ENCODE measurements at regions not wholly inside any gene's neighbourhood (a gene's known extent, or its start where the extent isn't known, plus 50 kb on each side); places are given as distances from the start of the nearest gene placed in this dataset.

GRCh38 chr3:94645790-94646189 lies 582.9 kb downstream of the NSUN3 start:
- no peak for TF ChIP-seq EP300 (conservative IDR thresholded peaks at IDR 0.05; ENCODE audit: poor library complexity, severe bottlenecking)
- no peak for TF ChIP-seq CTCF (IDR thresholded peaks at IDR 0.05; ENCODE audit: poor library complexity, severe bottlenecking)
- no peak for TF ChIP-seq TAF1 (IDR thresholded peaks at IDR 0.05; ENCODE audit: low read depth)
- TF ChIP-seq EZH2 (IDR thresholded peaks at IDR 0.05; ENCODE audit: borderline replicate concordance, insufficient read depth, low read length, poor library complexity, severe bottlenecking) = no peak
- TF ChIP-seq, protein P1, sequence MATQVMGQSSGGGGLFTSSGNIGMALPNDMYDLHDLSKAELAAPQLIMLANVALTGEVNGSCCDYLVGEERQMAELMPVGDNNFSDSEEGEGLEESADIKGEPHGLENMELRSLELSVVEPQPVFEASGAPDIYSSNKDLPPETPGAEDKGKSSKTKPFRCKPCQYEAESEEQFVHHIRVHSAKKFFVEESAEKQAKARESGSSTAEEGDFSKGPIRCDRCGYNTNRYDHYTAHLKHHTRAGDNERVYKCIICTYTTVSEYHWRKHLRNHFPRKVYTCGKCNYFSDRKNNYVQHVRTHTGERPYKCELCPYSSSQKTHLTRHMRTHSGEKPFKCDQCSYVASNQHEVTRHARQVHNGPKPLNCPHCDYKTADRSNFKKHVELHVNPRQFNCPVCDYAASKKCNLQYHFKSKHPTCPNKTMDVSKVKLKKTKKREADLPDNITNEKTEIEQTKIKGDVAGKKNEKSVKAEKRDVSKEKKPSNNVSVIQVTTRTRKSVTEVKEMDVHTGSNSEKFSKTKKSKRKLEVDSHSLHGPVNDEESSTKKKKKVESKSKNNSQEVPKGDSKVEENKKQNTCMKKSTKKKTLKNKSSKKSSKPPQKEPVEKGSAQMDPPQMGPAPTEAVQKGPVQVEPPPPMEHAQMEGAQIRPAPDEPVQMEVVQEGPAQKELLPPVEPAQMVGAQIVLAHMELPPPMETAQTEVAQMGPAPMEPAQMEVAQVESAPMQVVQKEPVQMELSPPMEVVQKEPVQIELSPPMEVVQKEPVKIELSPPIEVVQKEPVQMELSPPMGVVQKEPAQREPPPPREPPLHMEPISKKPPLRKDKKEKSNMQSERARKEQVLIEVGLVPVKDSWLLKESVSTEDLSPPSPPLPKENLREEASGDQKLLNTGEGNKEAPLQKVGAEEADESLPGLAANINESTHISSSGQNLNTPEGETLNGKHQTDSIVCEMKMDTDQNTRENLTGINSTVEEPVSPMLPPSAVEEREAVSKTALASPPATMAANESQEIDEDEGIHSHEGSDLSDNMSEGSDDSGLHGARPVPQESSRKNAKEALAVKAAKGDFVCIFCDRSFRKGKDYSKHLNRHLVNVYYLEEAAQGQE (IDR thresholded peaks at IDR 0.05; ENCODE audit: borderline replicate concordance) = no peak
- no peak for TF ChIP-seq POLR2AphosphoS5 (IDR thresholded peaks at IDR 0.05)
- TF ChIP-seq SMC3 (conservative IDR thresholded peaks at IDR 0.05; ENCODE audit: poor library complexity) = no peak
- TF ChIP-seq RAD21 (conservative IDR thresholded peaks at IDR 0.05) = no peak
- no peak for TF ChIP-seq MXI1 (conservative IDR thresholded peaks at IDR 0.05; ENCODE audit: poor library complexity, severe bottlenecking)
